ENCODE measurements at regions not wholly inside any gene's neighbourhood (a gene's known extent, or its start where the extent isn't known, plus 50 kb on each side); places are given as distances from the start of the nearest gene placed in this dataset.

- TF ChIP-seq ZBTB33 (IDR thresholded peaks at IDR 0.05; ENCODE audit: borderline replicate concordance, low read depth), result no peak
- no peak for TF ChIP-seq EP300 (IDR thresholded peaks at IDR 0.05; ENCODE audit: borderline replicate concordance in 1 of 2, low read depth in 1 of 2, low read length in 1 of 2)
- no peak for TF ChIP-seq REST (IDR thresholded peaks at IDR 0.05; ENCODE audit: low read depth, low read length)
- WGBS (ENCODE audit: low lambda C conversion rate), result 89% methylated on average over 7 of the region's 7 CpGs
- CTCF ChIA-PET, result no interaction called here
Measured at GRCh38 chr10:3497581-3497980, 287.4 kb downstream of the KLF6 start.

GRCh38 chr10:3496138-3496537, 288.9 kb downstream of the KLF6 start:
- H3F3A ChIP-seq (replicated peaks; ENCODE audit: insufficient read depth), result peaks cover 9% of the 10 kb centered on the region
- H3K4me2 ChIP-seq, result no peak overlapping the region
- ChIA-PET CTCF (no interaction called here), POLR2A (no interaction called here)
- H3K9me3 ChIP-seq, result no peaks in the 10 kb centered on the region
- no peaks in the 10 kb centered on the region for H3K9me2 ChIP-seq
- WGBS (ENCODE audit: low lambda C conversion rate), result 92% methylated on average over 7 of the region's 7 CpGs
- H3K36me3 ChIP-seq (replicated peaks in 1 of 2; ENCODE audit: control insufficient read depth in 1 of 2, insufficient read depth in 2 of 2, low read length in 1 of 2), result no peaks in the 10 kb centered on the region
- no peaks in the 10 kb centered on the region for H3K79me2 ChIP-seq (ENCODE audit: insufficient read depth)
- no peak overlapping the region for H3K27ac ChIP-seq (ENCODE audit: low read depth in 2 of 2, low read length in 1 of 2)
- H2AFZ ChIP-seq (ENCODE audit: low read depth), result no peak overlapping the region
- no peak overlapping the region for H3K9ac ChIP-seq
- no peaks in the 10 kb centered on the region for H4K20me1 ChIP-seq (ENCODE audit: insufficient read depth)
- H3K27me3 ChIP-seq (ENCODE audit: insufficient read depth), result no peaks in the 10 kb centered on the region
- H3K4me3 ChIP-seq (ENCODE audit: low read depth in 2 of 2, low read length in 1 of 2), result no peak overlapping the region
- DNase-seq, result no peak
- peaks cover 0 to 3% of the 10 kb centered on the region in 2 experiments; a peak in 1 of 4 replicates for H3K4me1 ChIP-seq (ENCODE audit: control insufficient read depth in 1 of 2, insufficient read depth in 2 of 2, low read depth in 1 of 2, low read length in 1 of 2)
- TF ChIP-seq ZBTB33 (IDR thresholded peaks at IDR 0.05; ENCODE audit: borderline replicate concordance, low read depth) (no peak), TAF1 (IDR thresholded peaks at IDR 0.05; ENCODE audit: borderline replicate concordance, low read depth, low read length) (no peak), USF1 (IDR thresholded peaks at IDR 0.05; ENCODE audit: borderline replicate concordance, low read depth) (no peak), FOXM1 (IDR thresholded peaks at IDR 0.05; ENCODE audit: low read depth) (no peak), IRF3 (IDR thresholded peaks at IDR 0.05; ENCODE audit: low read depth, low read length) (no peak), YY1 (IDR thresholded peaks at IDR 0.05; ENCODE audit: low read depth) (no peak), NFIC (IDR thresholded peaks at IDR 0.05; ENCODE audit: borderline replicate concordance) (no peak), EP300 (IDR thresholded peaks at IDR 0.05; ENCODE audit: borderline replicate concordance in 1 of 2, low read depth in 1 of 2, low read length in 1 of 2) (no peak), CHD2 (IDR thresholded peaks at IDR 0.05; ENCODE audit: low read length, partially characterized antibody) (no peak), ELF1 (IDR thresholded peaks at IDR 0.05) (no peak), MEF2A (IDR thresholded peaks at IDR 0.05; ENCODE audit: borderline replicate concordance, low read depth) (no peak), FOXJ3 (CRISPR knock-in tag; IDR thresholded peaks at IDR 0.05) (no peak), GATA2 (CRISPR knock-in tag; IDR thresholded peaks at IDR 0.05) (no peak)
- TF ChIP-seq, protein P1, sequence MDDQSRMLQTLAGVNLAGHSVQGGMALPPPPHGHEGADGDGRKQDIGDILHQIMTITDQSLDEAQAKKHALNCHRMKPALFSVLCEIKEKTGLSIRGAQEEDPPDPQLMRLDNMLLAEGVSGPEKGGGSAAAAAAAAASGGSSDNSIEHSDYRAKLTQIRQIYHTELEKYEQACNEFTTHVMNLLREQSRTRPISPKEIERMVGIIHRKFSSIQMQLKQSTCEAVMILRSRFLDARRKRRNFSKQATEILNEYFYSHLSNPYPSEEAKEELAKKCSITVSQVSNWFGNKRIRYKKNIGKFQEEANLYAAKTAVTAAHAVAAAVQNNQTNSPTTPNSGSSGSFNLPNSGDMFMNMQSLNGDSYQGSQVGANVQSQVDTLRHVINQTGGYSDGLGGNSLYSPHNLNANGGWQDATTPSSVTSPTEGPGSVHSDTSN (IDR thresholded peaks at IDR 0.05), result no peak

More at GRCh38 chr10:3497581-3497980, 287.4 kb downstream of the KLF6 start:
- no peaks in the 10 kb centered on the region for H3K27me3 ChIP-seq (ENCODE audit: insufficient read depth)
- POLR2A ChIA-PET, result no interaction called here
- H3K4me1 ChIP-seq (ENCODE audit: control insufficient read depth in 1 of 2, insufficient read depth in 2 of 2, low read depth in 1 of 2, low read length in 1 of 2), result peaks cover 0 to 3% of the 10 kb centered on the region in 2 experiments; a peak in 1 of 4 replicates
- H3K9ac ChIP-seq, result no peak overlapping the region
- no peaks in the 10 kb centered on the region for H3K36me3 ChIP-seq (replicated peaks in 1 of 2; ENCODE audit: control insufficient read depth in 1 of 2, insufficient read depth in 2 of 2, low read length in 1 of 2)
- H4K20me1 ChIP-seq (ENCODE audit: insufficient read depth), result no peaks in the 10 kb centered on the region
- no peaks in the 10 kb centered on the region for H3K79me2 ChIP-seq (ENCODE audit: insufficient read depth)
- peaks cover 9% of the 10 kb centered on the region for H3F3A ChIP-seq (replicated peaks; ENCODE audit: insufficient read depth)
- H3K9me3 ChIP-seq, result no peaks in the 10 kb centered on the region
- no peak for DNase-seq
- H3K9me2 ChIP-seq, result no peaks in the 10 kb centered on the region
- H3K4me2 ChIP-seq, result no peak overlapping the region
- no peak overlapping the region for H3K4me3 ChIP-seq (ENCODE audit: low read depth in 2 of 2, low read length in 1 of 2)
- H3K27ac ChIP-seq (ENCODE audit: low read depth in 2 of 2, low read length in 1 of 2), result no peak overlapping the region
- H2AFZ ChIP-seq (ENCODE audit: low read depth), result no peak overlapping the region

All from SK-N-SH (cell line).